ENCODE measurements at regions not wholly inside any gene's neighbourhood (a gene's known extent, or its start where the extent isn't known, plus 50 kb on each side); places are given as distances from the start of the nearest gene placed in this dataset.

GRCh38 chr4:137651128-137651527 is 118.8 kb upstream of the PCDH18 start:
- TF ChIP-seq CTCF (IDR thresholded peaks at IDR 0.05) (no peak), POLR2A (IDR thresholded peaks at IDR 0.05) (no peak), EP300 (IDR thresholded peaks at IDR 0.05) (no peak), POLR2AphosphoS5 (IDR thresholded peaks at IDR 0.05) (no peak)

Measured in suprapubic skin (tissue), 4 donors.